ENCODE measurements at regions not wholly inside any gene's neighbourhood (a gene's known extent, or its start where the extent isn't known, plus 50 kb on each side); places are given as distances from the start of the nearest gene placed in this dataset.

GRCh38 chr13:89324582-89324981 is 1653.4 kb downstream of the SLITRK5 start:
- TF ChIP-seq POLR2A (IDR thresholded peaks at IDR 0.05) = no peak
- TF ChIP-seq CTCF (IDR thresholded peaks at IDR 0.05) = no peak

Data from sigmoid colon (tissue), 3 donors.